NCI-H460 (cell line): ENCODE measurements at regions not wholly inside any gene's neighbourhood (a gene's known extent, or its start where the extent isn't known, plus 50 kb on each side); places are given as distances from the start of the nearest gene placed in this dataset.
"Not testable (repeated sequence)": the region's sequence is repeated elsewhere in the genome, so short reads cannot be mapped to it uniquely, and the experiment has no call there.

Experiments used
- DNase-seq: peaks from one replicate; pipeline ENCODE4 v3.0.0-alpha.2; 2016; ENCODE audit warnings: low read depth; ENCODE audit errors: extremely low read depth

DNA sequence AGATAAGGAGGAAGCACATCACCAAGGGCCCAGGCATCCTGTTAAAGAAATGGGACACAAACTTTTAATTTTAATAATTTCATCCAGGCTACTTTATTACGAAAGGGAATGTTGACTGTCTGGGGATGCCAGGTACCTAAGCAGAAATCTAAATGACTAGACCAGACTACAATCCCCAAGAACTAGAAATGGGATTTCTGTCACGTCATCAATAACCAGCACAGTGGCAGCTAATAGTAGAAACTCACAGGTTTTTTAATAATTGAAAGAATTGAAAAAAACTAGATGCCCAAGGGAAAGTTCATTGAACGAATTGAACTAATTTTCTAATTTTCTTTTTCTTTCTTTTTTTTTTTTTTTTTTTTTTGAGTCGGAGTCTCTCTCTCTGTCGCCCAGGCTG, 789.3 kb downstream of the IGSF11 start:
- no peak for DNase-seq

- not testable (repeated sequence) for DNase-seq
Measured at GRCh38 chr3:118258850-118259249, 775.8 kb downstream of the IGSF11 start.

DNA sequence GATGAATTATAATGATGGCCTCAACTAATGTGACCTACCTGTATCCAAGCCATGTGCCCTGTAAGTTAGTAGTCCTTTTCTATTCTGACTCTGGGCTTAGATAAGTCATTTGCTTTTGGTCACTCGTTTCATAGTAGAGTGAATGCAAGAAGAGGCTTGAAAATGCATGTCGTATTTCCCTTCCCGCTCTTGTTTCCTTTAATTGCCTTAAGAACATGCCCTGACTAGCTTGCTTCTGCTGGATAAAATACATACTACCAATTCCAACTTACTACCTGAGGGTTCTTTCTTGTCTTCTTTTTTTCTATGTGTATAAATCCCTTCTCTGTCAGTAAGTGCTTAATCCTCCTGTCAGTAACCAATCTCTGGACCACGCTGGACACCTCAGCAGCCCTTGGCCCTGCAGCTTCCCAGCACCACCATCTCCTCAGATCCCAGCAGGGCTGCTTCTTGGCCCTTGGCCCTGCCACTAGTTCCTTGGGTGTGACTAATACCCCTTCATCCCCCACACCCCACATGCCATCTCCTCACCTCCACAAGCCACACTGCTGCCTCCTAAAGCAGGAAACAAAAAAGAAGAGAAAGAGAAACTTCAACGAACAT, 771.7 kb downstream of the IGSF11 start:
- DNase-seq = no peak

- no peak for DNase-seq
Measured at GRCh38 chr3:118267588-118267987, 767.1 kb downstream of the IGSF11 start.

DNA sequence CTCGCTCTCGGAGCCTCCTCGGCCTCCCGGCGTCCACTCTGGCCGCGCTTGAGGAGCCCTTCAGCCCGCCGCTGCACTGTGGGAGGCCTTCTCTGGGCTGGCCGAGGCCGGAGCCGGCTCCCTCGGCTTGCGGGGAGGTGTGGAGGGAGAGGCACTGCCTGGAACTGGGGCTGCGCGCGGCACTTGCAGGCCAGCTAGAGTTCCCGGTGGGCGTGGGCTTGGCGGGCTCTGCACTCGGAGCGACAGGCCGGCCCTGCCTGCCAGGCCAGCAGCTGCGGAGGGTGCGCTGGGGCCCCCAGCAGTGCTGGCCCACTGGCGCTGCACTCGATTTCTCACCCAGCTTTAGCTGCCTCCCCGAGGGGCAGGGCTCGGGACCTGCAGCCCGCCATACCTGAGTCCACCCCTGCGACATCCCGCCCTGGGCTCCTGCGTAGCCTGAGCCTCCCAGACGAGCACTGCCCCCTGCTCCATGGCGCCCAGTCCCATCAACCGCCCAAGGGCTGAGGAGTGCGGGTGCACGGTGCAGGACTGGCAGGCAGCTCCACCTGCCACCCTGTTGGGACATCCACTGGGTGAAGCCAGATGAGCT, 765.0 kb downstream of the IGSF11 start:
- no peak for DNase-seq

- DNase-seq = no peak
Measured at GRCh38 chr3:118272991-118273390, 761.7 kb downstream of the IGSF11 start.

DNA sequence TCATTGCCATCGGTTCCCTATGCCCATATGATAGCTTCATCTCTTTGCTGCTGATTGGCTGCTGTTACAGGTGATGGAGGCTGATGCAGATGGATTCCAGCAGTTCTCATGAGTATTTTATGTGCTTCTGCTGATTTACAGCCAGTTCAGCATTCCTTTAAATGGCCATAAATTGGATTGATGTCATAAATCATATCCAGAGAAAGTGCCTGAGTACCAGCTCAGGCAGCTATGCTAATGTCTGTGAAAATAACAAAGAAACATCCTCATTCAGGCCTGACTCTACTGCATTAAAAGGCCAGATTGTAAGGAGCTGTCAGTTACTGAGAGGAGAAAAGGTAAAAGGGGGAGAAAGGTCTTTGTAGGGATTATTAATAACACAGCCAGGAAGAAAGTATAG, 756.8 kb downstream of the IGSF11 start:
- no peak for DNase-seq

DNA sequence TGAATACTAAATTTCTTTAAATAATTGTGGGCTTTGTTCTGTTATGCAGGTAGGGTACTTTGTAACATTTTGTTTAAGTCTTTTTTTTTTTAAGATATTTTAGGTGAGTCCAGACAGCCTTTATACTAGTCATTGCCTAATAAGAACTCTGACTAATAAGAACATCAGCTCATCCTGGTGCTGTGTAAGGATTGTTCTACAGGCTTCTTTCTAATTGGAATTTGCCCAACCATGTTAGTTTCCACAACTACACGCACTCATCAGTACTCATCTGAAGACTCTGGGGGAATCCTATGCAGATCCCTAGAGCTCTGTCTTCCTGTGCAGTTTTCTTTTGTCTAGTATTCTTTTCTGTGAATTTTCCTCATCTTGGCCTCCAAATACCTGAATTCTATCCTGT, 741.8 kb downstream of the IGSF11 start:
- DNase-seq = no peak

- no peak for DNase-seq
Measured at GRCh38 chr3:118298133-118298532, 736.5 kb downstream of the IGSF11 start.

GRCh38 chr3:118304557-118304956, 730.1 kb downstream of the IGSF11 start:
- DNase-seq = no peak

GRCh38 chr3:118332699-118333098, 701.9 kb downstream of the IGSF11 start:
- DNase-seq = no peak

DNA sequence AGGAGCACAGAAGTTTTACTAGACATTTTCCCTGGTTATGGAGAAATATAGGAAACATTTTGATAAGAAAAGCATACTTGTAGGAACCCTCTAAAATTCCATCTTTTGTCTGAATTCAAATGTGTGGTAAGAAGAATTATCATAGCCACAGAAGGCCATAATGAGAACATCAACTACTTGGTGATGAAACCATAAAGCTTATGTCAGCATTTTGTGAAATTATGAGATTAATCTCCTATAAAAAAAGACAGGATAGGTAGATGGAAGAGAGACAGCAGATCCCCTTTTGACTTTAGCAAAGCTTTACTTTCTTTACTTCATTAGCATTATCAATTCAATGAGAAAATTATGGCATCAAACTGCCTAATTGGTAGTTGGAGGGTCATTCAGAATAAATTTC, 697.0 kb downstream of the IGSF11 start:
- DNase-seq = no peak

DNA sequence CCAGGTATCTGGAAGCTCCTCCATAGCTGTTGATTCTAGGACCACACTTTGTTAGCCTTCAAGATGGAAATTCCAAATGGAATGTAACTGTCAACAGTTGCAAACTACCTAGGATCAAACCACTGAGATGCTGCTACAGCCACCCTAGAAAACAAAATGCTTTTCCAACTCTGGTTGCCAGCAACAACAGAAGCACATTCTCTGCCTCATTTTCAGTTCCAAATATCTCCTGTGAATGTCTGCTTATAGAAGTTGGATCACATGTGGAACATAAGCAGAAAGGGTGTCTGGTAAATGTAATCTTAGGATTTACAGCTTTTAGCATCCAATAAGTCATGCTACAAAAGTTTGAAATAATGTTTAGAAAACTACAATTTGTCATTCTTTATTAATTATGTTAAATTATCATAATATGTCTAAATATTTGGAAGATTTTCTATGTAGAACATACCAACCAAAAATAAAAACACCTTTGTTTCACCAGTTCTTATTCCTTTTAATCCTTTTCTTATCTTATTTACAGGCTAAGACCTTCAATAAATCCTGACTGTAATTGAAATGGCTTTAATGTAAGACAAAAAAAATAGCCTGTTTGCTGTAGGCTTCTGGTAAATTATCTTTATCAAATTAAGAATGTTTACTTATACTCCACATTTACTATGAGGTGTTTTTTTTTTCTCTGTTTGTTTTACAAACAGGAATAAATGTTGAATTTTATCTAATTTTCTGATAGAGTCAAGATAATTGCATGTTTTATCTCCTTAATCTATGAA, 687.1 kb downstream of the IGSF11 start:
- DNase-seq = no peak

DNA sequence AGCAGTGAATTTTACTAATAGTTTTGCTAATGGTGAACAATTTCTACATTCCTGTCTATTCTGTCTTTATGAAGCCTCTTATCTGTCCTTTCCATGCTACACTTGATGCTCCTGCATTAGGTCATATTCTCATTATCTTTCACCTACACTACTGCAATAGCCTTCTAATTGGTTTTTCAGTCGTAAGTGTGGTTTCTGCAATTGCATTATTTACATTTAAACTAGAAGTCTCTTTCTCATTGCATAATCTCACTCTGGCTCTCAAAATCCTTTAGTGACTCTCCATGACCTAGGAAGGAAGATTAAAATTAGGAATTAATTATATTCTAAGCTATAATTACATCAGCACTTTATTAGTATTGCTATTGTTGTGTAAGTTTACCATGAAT, 686.5 kb downstream of the IGSF11 start:
- DNase-seq = no peak

GRCh38 chr3:118354556-118354955, 680.1 kb downstream of the IGSF11 start:
- DNase-seq = no peak

- no peak for DNase-seq
Measured at GRCh38 chr3:118369892-118370491, 664.7 kb downstream of the IGSF11 start.

DNA sequence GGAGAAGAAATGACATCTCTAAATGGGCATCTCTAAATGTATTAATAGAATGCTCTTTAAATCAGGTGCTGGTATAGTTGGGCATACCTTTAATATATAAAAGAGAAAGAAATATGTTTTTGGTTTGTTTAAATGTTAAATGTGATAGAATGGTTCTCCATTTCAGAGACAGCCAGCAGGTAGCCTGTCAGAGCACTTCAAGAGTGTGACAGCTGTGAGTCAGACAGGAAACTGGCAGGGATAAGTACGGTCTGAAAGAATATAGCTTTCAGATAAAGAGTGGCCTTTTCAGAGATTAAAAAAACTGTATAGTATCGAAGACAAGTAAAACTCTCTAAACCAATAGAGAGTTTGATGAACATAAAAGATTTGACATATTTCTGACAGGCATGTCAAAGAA, 654.1 kb downstream of the IGSF11 start:
- no peak for DNase-seq

DNA sequence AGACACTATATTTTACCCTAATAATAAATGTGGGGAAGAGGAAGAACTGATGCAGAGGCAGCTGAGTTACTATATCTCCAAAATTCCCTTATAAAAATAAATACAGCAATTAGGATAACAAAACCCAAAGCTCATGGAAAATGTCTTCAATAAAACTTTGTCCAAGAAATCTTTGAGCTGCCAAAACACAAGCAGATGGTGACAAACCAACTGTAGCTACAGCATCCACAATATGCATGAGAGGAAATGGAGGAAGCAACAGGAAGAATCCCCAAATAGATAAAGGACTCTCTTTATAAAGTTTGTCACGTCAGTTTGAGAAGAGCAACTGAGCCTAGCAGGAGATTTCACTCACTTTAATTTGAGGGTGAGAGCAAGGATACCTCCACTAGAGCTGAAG, 638.2 kb downstream of the IGSF11 start:
- no peak for DNase-seq

DNA sequence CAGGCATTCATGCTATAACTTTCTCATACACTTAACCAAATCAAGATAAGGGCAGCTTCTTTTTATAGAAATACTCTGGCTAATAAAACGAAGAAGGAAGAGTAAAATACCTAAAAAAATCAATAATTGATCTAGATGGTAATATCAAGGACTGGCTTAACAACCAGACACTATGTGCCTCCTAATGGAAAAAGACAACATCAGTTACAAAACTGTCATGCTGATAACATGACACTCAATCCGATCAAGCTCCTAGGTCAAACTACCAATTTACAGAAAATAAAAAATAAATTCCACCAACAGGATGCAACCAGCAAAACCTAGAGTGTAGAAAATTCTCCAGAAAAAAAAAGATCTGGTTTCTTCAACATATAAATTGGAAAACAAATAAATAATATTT, 634.6 kb downstream of the IGSF11 start:
- no peak for DNase-seq

DNA sequence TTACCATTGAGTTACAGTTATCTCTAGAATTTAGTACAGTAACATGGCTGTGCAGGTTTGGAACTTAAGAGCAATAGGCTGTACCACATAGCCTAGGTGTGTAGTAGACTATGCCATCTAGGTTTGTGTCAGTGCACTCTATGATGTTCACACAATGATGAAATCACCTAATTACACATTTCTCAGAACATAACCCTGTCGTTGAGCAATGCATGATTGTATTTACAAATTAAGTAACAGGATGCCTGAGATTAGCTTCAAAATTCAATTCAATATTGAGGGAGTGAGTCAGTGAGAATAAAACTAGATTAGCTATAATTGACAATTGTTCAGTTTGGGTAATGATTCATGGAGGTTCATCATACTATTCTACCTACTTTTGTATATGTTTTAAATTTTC, 633.8 kb downstream of the IGSF11 start:
- DNase-seq = no peak

DNA sequence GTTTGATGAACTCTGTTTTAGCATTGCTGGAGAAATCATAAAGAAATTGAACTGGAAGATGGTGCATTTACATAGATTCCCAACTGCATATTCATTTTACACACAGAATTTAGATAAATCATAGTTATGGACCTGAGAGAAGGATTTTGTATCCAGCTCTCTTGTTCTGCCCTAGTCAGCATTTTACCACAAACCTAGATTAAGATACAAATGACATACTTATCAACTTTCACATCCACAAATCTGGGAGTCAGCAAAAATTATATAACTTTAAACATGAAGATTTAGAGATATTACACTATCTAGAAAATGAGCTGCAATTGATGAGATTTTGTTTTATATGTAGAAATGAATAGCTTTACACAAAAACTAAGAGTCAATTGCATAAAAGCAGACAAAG, 632.8 kb downstream of the IGSF11 start:
- no peak for DNase-seq

GRCh38 chr3:118402971-118403370, 631.7 kb downstream of the IGSF11 start:
- DNase-seq = no peak
